CD4-positive, alpha-beta T cell treated with Interleukin-2 at 100 ng/mL for 4 hours (primary cell): ENCODE measurements at regions not wholly inside any gene's neighbourhood (a gene's known extent, or its start where the extent isn't known, plus 50 kb on each side); places are given as distances from the start of the nearest gene placed in this dataset.
"Not testable (repeated sequence)": the region's sequence is repeated elsewhere in the genome, so short reads cannot be mapped to it uniquely, and the experiment has no call there.

ENCODE experiments used
- DNase-seq: peaks from one replicate; pipeline ENCODE4 v3.0.0-alpha.2; 2020; ENCODE audit warnings: low spot score

GRCh38 chr2:160583813-160584537, 90.4 kb upstream of the RBMS1 start:
- no peak for DNase-seq

GRCh38 chr2:160584972-160585494, 91.4 kb upstream of the RBMS1 start:
- DNase-seq: no peak

GRCh38 chr2:160590664-160591063, 97.1 kb upstream of the RBMS1 start:
- no peak for DNase-seq

GRCh38 chr2:160592401-160592800, 98.8 kb upstream of the RBMS1 start:
- no peak for DNase-seq

GRCh38 chr2:160592993-160593392, 99.4 kb upstream of the RBMS1 start:
- no peak for DNase-seq

GRCh38 chr2:160596441-160596840, 102.8 kb upstream of the RBMS1 start:
- no peak for DNase-seq

GRCh38 chr2:160600437-160600836, 106.8 kb upstream of the RBMS1 start:
- not testable (repeated sequence) for DNase-seq

GRCh38 chr2:160602073-160602472, 108.5 kb upstream of the RBMS1 start:
- no peak for DNase-seq

GRCh38 chr2:160603771-160604510, 110.3 kb upstream of the RBMS1 start:
- no peak for DNase-seq

- no peak for DNase-seq
These were observed 112.7 kb upstream of the RBMS1 start for GRCh38 chr2:160606341-160606740.

GRCh38 chr2:160608599-160608998, 115.0 kb upstream of the RBMS1 start:
- no peak for DNase-seq

GRCh38 chr2:160609346-160609745, 115.7 kb upstream of the RBMS1 start:
- DNase-seq: no peak

GRCh38 chr2:160610041-160610440, 116.4 kb upstream of the RBMS1 start:
- DNase-seq: no peak

GRCh38 chr2:160612266-160612856, 118.8 kb upstream of the RBMS1 start:
- DNase-seq: no peak

- DNase-seq: no peak
These were observed 120.0 kb upstream of the RBMS1 start for GRCh38 chr2:160613466-160614153.

- no peak for DNase-seq
These were observed 120.8 kb upstream of the RBMS1 start for GRCh38 chr2:160614391-160614790.

GRCh38 chr2:160615706-160616105, 122.1 kb upstream of the RBMS1 start:
- DNase-seq: no peak

GRCh38 chr2:160616149-160616548, 122.5 kb upstream of the RBMS1 start:
- no peak for DNase-seq

- DNase-seq: no peak
These were observed 128.1 kb upstream of the RBMS1 start for GRCh38 chr2:160621748-160622147.

- not testable (repeated sequence) for DNase-seq
These were observed 134.5 kb upstream of the RBMS1 start for GRCh38 chr2:160628020-160628637.

GRCh38 chr2:160628811-160629210, 135.2 kb upstream of the RBMS1 start:
- no peak for DNase-seq
